ENCODE measurements at regions not wholly inside any gene's neighbourhood (a gene's known extent, or its start where the extent isn't known, plus 50 kb on each side); places are given as distances from the start of the nearest gene placed in this dataset.

- no peak for DNase-seq (ENCODE audit: low spot score in 2 of 2)
These were observed 117.2 kb downstream of the SPATA31D1 start for GRCh38 chr9:82105729-82106128.

DNA sequence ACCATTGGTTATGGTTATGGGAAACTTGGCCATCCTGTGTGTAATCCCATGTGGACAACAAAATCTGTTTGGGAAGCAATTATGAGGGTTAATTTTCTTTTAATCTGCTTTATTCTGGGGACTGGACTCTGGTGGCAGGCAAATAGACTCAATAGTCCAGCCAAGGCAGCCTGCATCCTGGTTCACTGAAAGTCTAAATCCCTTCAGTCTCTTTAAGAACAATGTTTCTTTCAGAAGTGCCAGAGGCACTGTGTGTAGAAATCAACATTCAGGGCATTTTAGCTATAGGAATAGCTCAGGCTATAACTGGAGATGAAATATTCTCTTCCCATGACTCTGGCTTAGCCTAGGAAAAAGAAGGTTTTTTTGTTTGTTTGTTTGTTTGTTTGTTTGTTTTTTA, 118.0 kb downstream of the SPATA31D1 start:
- no peak for DNase-seq (ENCODE audit: low spot score in 2 of 2)

More at GRCh38 chr9:82105729-82106128, 117.2 kb downstream of the SPATA31D1 start:
- TF ChIP-seq, protein P1, sequence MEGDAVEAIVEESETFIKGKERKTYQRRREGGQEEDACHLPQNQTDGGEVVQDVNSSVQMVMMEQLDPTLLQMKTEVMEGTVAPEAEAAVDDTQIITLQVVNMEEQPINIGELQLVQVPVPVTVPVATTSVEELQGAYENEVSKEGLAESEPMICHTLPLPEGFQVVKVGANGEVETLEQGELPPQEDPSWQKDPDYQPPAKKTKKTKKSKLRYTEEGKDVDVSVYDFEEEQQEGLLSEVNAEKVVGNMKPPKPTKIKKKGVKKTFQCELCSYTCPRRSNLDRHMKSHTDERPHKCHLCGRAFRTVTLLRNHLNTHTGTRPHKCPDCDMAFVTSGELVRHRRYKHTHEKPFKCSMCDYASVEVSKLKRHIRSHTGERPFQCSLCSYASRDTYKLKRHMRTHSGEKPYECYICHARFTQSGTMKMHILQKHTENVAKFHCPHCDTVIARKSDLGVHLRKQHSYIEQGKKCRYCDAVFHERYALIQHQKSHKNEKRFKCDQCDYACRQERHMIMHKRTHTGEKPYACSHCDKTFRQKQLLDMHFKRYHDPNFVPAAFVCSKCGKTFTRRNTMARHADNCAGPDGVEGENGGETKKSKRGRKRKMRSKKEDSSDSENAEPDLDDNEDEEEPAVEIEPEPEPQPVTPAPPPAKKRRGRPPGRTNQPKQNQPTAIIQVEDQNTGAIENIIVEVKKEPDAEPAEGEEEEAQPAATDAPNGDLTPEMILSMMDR (IDR thresholded peaks at IDR 0.05), result no peak
- TF ChIP-seq EP300 (IDR thresholded peaks at IDR 0.05), result no peak
- no peak for TF ChIP-seq POLR2AphosphoS5 (IDR thresholded peaks at IDR 0.05)
- TF ChIP-seq POLR2A (IDR thresholded peaks at IDR 0.05), result no peak
- Histone ChIP-seq H3K9me3 (no peaks in the 10 kb centered on the region), H3K27ac (no peak overlapping the region), H3K4me1 (no peaks in the 10 kb centered on the region), H3K36me3 (no peaks in the 10 kb centered on the region), H3K4me3 (no peak overlapping the region), H3K27me3 (no peaks in the 10 kb centered on the region)
- WGBS, result 77% methylated on average over 3 of the region's 3 CpGs

DNA sequence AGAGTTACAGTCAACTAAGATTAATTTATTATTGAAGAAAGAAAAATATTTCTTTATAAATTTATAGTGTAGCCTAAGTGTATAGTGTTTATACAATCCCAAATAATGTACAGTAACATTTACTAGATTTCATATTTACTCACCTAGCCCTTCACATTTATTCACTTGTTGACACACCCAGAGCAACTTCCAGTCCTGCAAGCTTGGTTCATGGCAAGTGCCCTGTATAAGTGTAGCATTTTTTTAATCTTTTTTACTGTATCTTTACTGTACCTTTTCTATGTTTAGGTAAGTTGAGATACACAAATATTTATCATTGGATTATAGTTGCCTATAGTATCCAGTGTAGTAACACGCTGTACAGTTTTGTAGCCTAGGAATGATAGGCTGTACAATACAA, 119.9 kb downstream of the SPATA31D1 start:
- H3K36me3 ChIP-seq, result no peaks in the 10 kb centered on the region
- no peak for TF ChIP-seq EP300 (IDR thresholded peaks at IDR 0.05)
- TF ChIP-seq, protein P1 (IDR thresholded peaks at IDR 0.05), result no peak
- TF ChIP-seq POLR2A (IDR thresholded peaks at IDR 0.05), result no peak
- TF ChIP-seq POLR2AphosphoS5 (IDR thresholded peaks at IDR 0.05), result no peak
- 100% methylated on average over 1 of the region's 1 CpG for WGBS
- no peaks in the 10 kb centered on the region for H3K9me3 ChIP-seq
- DNase-seq (ENCODE audit: low spot score in 2 of 2), result no peak
- no peaks in the 10 kb centered on the region for H3K4me1 ChIP-seq
- no peak overlapping the region for H3K4me3 ChIP-seq
- no peaks in the 10 kb centered on the region for H3K27me3 ChIP-seq
- no peak overlapping the region for H3K27ac ChIP-seq

More for the DNA sequence above, 118.0 kb downstream of the SPATA31D1 start:
- Histone ChIP-seq H3K4me3 (no peak overlapping the region), H3K36me3 (no peaks in the 10 kb centered on the region), H3K27me3 (no peaks in the 10 kb centered on the region), H3K9me3 (no peaks in the 10 kb centered on the region), H3K27ac (no peak overlapping the region), H3K4me1 (no peaks in the 10 kb centered on the region)
- TF ChIP-seq POLR2AphosphoS5 (IDR thresholded peaks at IDR 0.05) (no peak), POLR2A (IDR thresholded peaks at IDR 0.05) (no peak), EP300 (IDR thresholded peaks at IDR 0.05) (no peak)
- TF ChIP-seq, protein P1 (IDR thresholded peaks at IDR 0.05), result no peak

DNA sequence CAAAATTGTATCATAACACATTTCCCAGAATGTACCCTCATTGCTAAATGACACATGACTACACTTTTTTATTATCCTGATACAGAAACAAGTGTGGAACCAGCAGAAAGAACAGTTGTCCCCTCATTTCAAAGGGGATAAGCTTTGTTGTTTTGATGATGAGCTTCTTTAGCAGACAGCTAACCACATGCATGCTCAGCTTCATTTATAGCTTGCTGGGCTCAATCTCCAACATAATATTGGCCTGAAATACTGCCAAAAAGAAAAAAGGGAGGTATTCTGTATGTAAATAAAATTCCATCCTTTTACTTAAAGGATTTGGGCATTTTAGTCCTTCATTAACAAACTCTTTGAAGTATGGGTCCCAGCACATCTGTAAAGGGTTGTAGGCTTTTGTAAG, 120.4 kb downstream of the SPATA31D1 start:
- Histone ChIP-seq H3K4me3 (no peak overlapping the region), H3K9me3 (no peaks in the 10 kb centered on the region), H3K4me1 (no peaks in the 10 kb centered on the region), H3K27ac (no peak overlapping the region), H3K36me3 (no peaks in the 10 kb centered on the region), H3K27me3 (no peaks in the 10 kb centered on the region)
- TF ChIP-seq POLR2AphosphoS5 (IDR thresholded peaks at IDR 0.05) (no peak), POLR2A (IDR thresholded peaks at IDR 0.05) (no peak), EP300 (IDR thresholded peaks at IDR 0.05) (no peak)
- TF ChIP-seq, protein P1 (IDR thresholded peaks at IDR 0.05), result no peak
- DNase-seq (ENCODE audit: low spot score in 2 of 2), result no peak

DNA sequence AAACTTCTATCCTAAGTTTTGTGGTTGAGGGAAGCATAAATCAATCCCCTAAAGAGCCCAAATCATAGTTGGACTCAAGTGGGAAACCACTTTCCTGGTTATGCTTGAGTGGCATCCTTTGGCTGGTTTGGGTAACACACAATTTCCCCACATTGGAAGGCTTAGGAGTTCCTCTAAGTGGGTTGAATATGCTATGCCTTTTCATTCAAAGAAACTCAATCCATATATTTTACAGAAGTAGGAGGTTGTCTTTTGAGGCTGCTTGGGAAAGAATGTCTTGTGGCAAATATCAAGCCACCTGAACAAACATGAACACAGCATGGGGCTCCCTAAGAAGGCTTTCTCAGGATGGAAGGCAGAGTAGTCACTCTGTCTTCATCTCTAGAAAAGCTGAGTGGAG, 121.1 kb downstream of the SPATA31D1 start:
- TF ChIP-seq, protein P1 (IDR thresholded peaks at IDR 0.05), result no peak
- TF ChIP-seq POLR2AphosphoS5 (IDR thresholded peaks at IDR 0.05) (no peak), EP300 (IDR thresholded peaks at IDR 0.05) (no peak), POLR2A (IDR thresholded peaks at IDR 0.05) (no peak)
- H3K4me3 ChIP-seq, result no peak overlapping the region
- H3K27me3 ChIP-seq, result no peaks in the 10 kb centered on the region
- H3K36me3 ChIP-seq, result no peaks in the 10 kb centered on the region
- H3K27ac ChIP-seq, result no peak overlapping the region
- DNase-seq (ENCODE audit: low spot score in 2 of 2), result no peak
- H3K9me3 ChIP-seq, result no peaks in the 10 kb centered on the region
- H3K4me1 ChIP-seq, result no peaks in the 10 kb centered on the region

Data from suprapubic skin (tissue), 4 donors.